Right lobe of liver (tissue), 4 donors: ENCODE measurements at regions not wholly inside any gene's neighbourhood (a gene's known extent, or its start where the extent isn't known, plus 50 kb on each side); places are given as distances from the start of the nearest gene placed in this dataset.

Source experiments
- CTCF ChIP-seq, 4 donors: fragments of 200-600 bp in 3 of 4; fragments of 450-650 bp in 1 of 4; IDR thresholded peaks; one replicate each; pipeline versions ENCODE4 v1.5.1 to v1.8.0; 2016 to 2022; ENCODE audit warnings: antibody characterized with exemption in 4 of 4, mild to moderate bottlenecking in 2 of 4
- POLR2A ChIP-seq: fragments of 450-650 bp; IDR thresholded peaks from one replicate; pipeline ENCODE4 v1.6.1; 2017; ENCODE audit warnings: antibody characterized with exemption, mild to moderate bottlenecking
- donor health status: DM: no; HTN: no; CAD: no.
- donor health status: DM: no; HTN: no; CAD: no.
- donor health status: DM: no; HTN: yes; CAD: no.

DNA sequence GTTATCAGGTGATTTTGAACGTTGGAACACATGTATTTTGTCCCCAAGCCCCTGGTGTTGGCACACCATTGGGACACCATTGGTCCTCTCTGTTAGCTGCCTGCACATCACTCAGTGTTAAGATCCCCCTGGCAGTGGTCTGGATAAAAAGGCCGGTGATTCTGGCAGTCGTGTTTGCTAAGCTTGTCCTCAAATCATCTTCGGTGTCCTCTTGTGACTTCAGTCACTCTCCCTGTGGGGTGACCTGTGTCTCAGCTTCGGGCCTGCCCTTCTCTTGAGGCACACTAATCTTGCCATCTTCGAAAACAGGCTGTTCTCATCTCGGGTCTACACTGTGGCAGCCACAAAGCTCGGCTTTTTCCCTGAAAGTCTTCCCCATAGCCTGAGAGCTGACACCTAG is 127.1 kb downstream of the ZIC5 start:
- TF ChIP-seq CTCF (IDR thresholded peaks at IDR 0.05) = no peak
- no peak for TF ChIP-seq POLR2A
